Activated CD4-positive, alpha-beta T cell treated with anti-CD3 and anti-CD28 coated beads for 36 hours (primary cell): ENCODE measurements at regions not wholly inside any gene's neighbourhood (a gene's known extent, or its start where the extent isn't known, plus 50 kb on each side); places are given as distances from the start of the nearest gene placed in this dataset.

Experiments used
- ATAC-seq: fragments of 200-7000 bp; cut with Tn5 transposase; one replicate; pipeline ENCODE4 v1.10.0; 2021; ENCODE audit warnings: mild to moderate bottlenecking, moderate library complexity
- CTCF ChIA-PET: fragments of 350-600 bp; sonication (Branson Sonifier 250); formaldehyde crosslinking; loops from one replicate; lab custom pipeline; 2021; ENCODE audit warnings: antibody characterized with exemption; lab: Charles Lee
- POLR2A ChIA-PET: fragments of 350-600 bp; sonication (Branson Sonifier 250); formaldehyde crosslinking; loops from one replicate; lab custom pipeline; 2021; ENCODE audit warnings: antibody characterized with exemption, inconsistent platforms; lab: Charles Lee
- DNase-seq: peaks from one replicate; pipeline ENCODE4 v3.0.0-alpha.2; 2020
- H3K27ac Mint-ChIP-seq: one replicate; pipeline ENCODE4 v1.8.0; 2021; ENCODE audit warnings: mixed read lengths
- H3K27me3 Mint-ChIP-seq: one replicate; pipeline ENCODE4 v1.8.0; 2021; ENCODE audit warnings: mixed read lengths
- H3K36me3 Mint-ChIP-seq: one replicate; pipeline ENCODE4 v1.8.0; 2021; ENCODE audit warnings: low read depth, mixed read lengths
- H3K4me1 Mint-ChIP-seq: one replicate; pipeline ENCODE4 v1.8.0; 2021; ENCODE audit warnings: mixed read lengths
- H3K4me3 Mint-ChIP-seq: one replicate; pipeline ENCODE4 v1.8.0; 2021; ENCODE audit warnings: mild to moderate bottlenecking, moderate library complexity, mixed read lengths
- H3K9me3 Mint-ChIP-seq: one replicate; pipeline ENCODE4 v1.8.0; 2021; ENCODE audit warnings: low read depth, mixed read lengths
- intact Hi-C, 2 experiments: fragments of 100-400 bp; cut with DNase I in 1 of 2; cut with micrococcal nuclease in 1 of 2; formaldehyde crosslinking; loops; one replicate each; pipeline versions ENCODE4 v1.14.2 to v1.15.1; 2022 to 2024; cut with DNase I, micrococcal nuclease

GRCh38 chr4:136634121-136634520 is 898.2 kb downstream of the PCDH18 start:
- no peak for DNase-seq
- no peak for ATAC-seq
- ChIA-PET CTCF (no interaction called here), POLR2A (no interaction called here)
- H3K27me3 Mint-ChIP-seq = no peaks in the 10 kb centered on the region
- H3K9me3 Mint-ChIP-seq = no peaks in the 10 kb centered on the region
- H3K27ac Mint-ChIP-seq = no peak overlapping the region
- H3K4me3 Mint-ChIP-seq = no peak overlapping the region
- no peaks in the 10 kb centered on the region for H3K4me1 Mint-ChIP-seq
- H3K36me3 Mint-ChIP-seq = no peaks in the 10 kb centered on the region
- intact Hi-C loops = no loop called here

GRCh38 chr4:136599890-136600289 is 932.4 kb downstream of the PCDH18 start:
- Mint-ChIP-seq H3K9me3 (peaks cover 11% of the 10 kb centered on the region), H3K27me3 (no peaks in the 10 kb centered on the region), H3K36me3 (no peaks in the 10 kb centered on the region), H3K27ac (no peak overlapping the region), H3K4me3 (no peak overlapping the region), H3K4me1 (no peaks in the 10 kb centered on the region)
- ATAC-seq (no peak), DNase-seq (no peak)
- ChIA-PET CTCF (interaction anchor here (0.6 kb wide), 1 partner anchor 21 kb away, joined by 3 read pairs; no protein-coding TSS in a partner anchor), POLR2A (no interaction called here)
- intact Hi-C loops = no loop called here

GRCh38 chr4:136590440-136590839 is 941.9 kb downstream of the PCDH18 start:
- H3K4me1 Mint-ChIP-seq = no peaks in the 10 kb centered on the region
- intact Hi-C loops = no loop called here
- H3K9me3 Mint-ChIP-seq = peaks cover 2% of the 10 kb centered on the region
- H3K36me3 Mint-ChIP-seq = no peaks in the 10 kb centered on the region
- H3K27me3 Mint-ChIP-seq = no peaks in the 10 kb centered on the region
- H3K27ac Mint-ChIP-seq = no peak overlapping the region
- H3K4me3 Mint-ChIP-seq = no peak overlapping the region
- ChIA-PET CTCF (no interaction called here), POLR2A (no interaction called here)
- DNase-seq (no peak), ATAC-seq (no peak)

- ChIA-PET CTCF (no interaction called here), POLR2A (no interaction called here)
- H3K27me3 Mint-ChIP-seq = no peaks in the 10 kb centered on the region
- H3K4me3 Mint-ChIP-seq = no peak overlapping the region
- no peak for ATAC-seq
- H3K4me1 Mint-ChIP-seq = no peaks in the 10 kb centered on the region
- intact Hi-C loops = no loop called here
- H3K27ac Mint-ChIP-seq = no peak overlapping the region
- DNase-seq = no peak
- no peaks in the 10 kb centered on the region for H3K9me3 Mint-ChIP-seq
- no peaks in the 10 kb centered on the region for H3K36me3 Mint-ChIP-seq
Measured at GRCh38 chr4:136583567-136583966, 948.7 kb downstream of the PCDH18 start.

- ATAC-seq (no peak), DNase-seq (no peak)
- Mint-ChIP-seq H3K27ac (no peak overlapping the region), H3K36me3 (no peaks in the 10 kb centered on the region), H3K4me3 (no peak overlapping the region), H3K9me3 (no peaks in the 10 kb centered on the region), H3K4me1 (no peaks in the 10 kb centered on the region), H3K27me3 (no peaks in the 10 kb centered on the region)
- POLR2A ChIA-PET = no interaction called here
- CTCF ChIA-PET = no interaction called here
- intact Hi-C loops = no loop called here
Measured at GRCh38 chr4:136581119-136581518, 951.2 kb downstream of the PCDH18 start.

- H3K36me3 Mint-ChIP-seq = no peaks in the 10 kb centered on the region
- ATAC-seq (no peak), DNase-seq (no peak)
- ChIA-PET POLR2A (no interaction called here), CTCF (no interaction called here)
- no peaks in the 10 kb centered on the region for H3K4me1 Mint-ChIP-seq
- intact Hi-C loops = no loop called here
- H3K4me3 Mint-ChIP-seq = no peak overlapping the region
- no peaks in the 10 kb centered on the region for H3K27me3 Mint-ChIP-seq
- H3K9me3 Mint-ChIP-seq = peaks cover 3% of the 10 kb centered on the region
- no peak overlapping the region for H3K27ac Mint-ChIP-seq
Measured at GRCh38 chr4:136575146-136575545, 957.1 kb downstream of the PCDH18 start.

GRCh38 chr4:136573460-136573859 is 958.8 kb downstream of the PCDH18 start:
- DNase-seq (no peak), ATAC-seq (no peak)
- H3K27ac Mint-ChIP-seq = no peak overlapping the region
- H3K4me3 Mint-ChIP-seq = no peak overlapping the region
- CTCF ChIA-PET = no interaction called here
- POLR2A ChIA-PET = no interaction called here
- intact Hi-C loops = no loop called here
- H3K27me3 Mint-ChIP-seq = no peaks in the 10 kb centered on the region
- H3K4me1 Mint-ChIP-seq = no peaks in the 10 kb centered on the region
- H3K9me3 Mint-ChIP-seq = peaks cover 3% of the 10 kb centered on the region
- H3K36me3 Mint-ChIP-seq = no peaks in the 10 kb centered on the region

GRCh38 chr4:136571315-136571714 is 961.0 kb downstream of the PCDH18 start:
- ChIA-PET CTCF (interaction anchor here (0.7 kb wide), 1 partner anchor 1075 kb away, joined by 3 read pairs; no protein-coding TSS in a partner anchor), POLR2A (no interaction called here)
- ATAC-seq (no peak), DNase-seq (no peak)
- intact Hi-C loops = no loop called here
- H3K36me3 Mint-ChIP-seq = no peaks in the 10 kb centered on the region
- peaks cover 3% of the 10 kb centered on the region for H3K9me3 Mint-ChIP-seq
- H3K4me3 Mint-ChIP-seq = no peak overlapping the region
- no peak overlapping the region for H3K27ac Mint-ChIP-seq
- no peaks in the 10 kb centered on the region for H3K4me1 Mint-ChIP-seq
- H3K27me3 Mint-ChIP-seq = no peaks in the 10 kb centered on the region

GRCh38 chr4:136562834-136563233 is 969.5 kb downstream of the PCDH18 start:
- Mint-ChIP-seq H3K4me1 (no peaks in the 10 kb centered on the region), H3K36me3 (no peaks in the 10 kb centered on the region), H3K4me3 (no peak overlapping the region), H3K27me3 (no peaks in the 10 kb centered on the region), H3K9me3 (peaks cover 2% of the 10 kb centered on the region), H3K27ac (no peak overlapping the region)
- no peak for ATAC-seq
- POLR2A ChIA-PET = no interaction called here
- CTCF ChIA-PET = no interaction called here
- intact Hi-C loops = no loop called here
- no peak for DNase-seq

- Mint-ChIP-seq H3K9me3 (peaks cover 2% of the 10 kb centered on the region), H3K27me3 (no peaks in the 10 kb centered on the region), H3K4me3 (no peak overlapping the region), H3K27ac (no peak overlapping the region), H3K36me3 (no peaks in the 10 kb centered on the region), H3K4me1 (no peaks in the 10 kb centered on the region)
- POLR2A ChIA-PET = no interaction called here
- intact Hi-C loops = no loop called here
- DNase-seq = no peak
- CTCF ChIA-PET = no interaction called here
- no peak for ATAC-seq
Measured at GRCh38 chr4:136558940-136559494, 973.3 kb downstream of the PCDH18 start.

GRCh38 chr4:136557396-136557795 is 974.9 kb downstream of the PCDH18 start:
- H3K4me1 Mint-ChIP-seq = no peaks in the 10 kb centered on the region
- peaks cover 5% of the 10 kb centered on the region for H3K9me3 Mint-ChIP-seq
- no peaks in the 10 kb centered on the region for H3K36me3 Mint-ChIP-seq
- no peak for DNase-seq
- no peak for ATAC-seq
- no peak overlapping the region for H3K4me3 Mint-ChIP-seq
- intact Hi-C loops = no loop called here
- POLR2A ChIA-PET = interaction anchor here (0.7 kb wide), 1 partner anchor 453 kb away, joined by 3 read pairs; no protein-coding TSS in a partner anchor
- no peaks in the 10 kb centered on the region for H3K27me3 Mint-ChIP-seq
- no peak overlapping the region for H3K27ac Mint-ChIP-seq
- CTCF ChIA-PET = no interaction called here

- no peaks in the 10 kb centered on the region for H3K27me3 Mint-ChIP-seq
- no peaks in the 10 kb centered on the region for H3K4me1 Mint-ChIP-seq
- DNase-seq (no peak), ATAC-seq (no peak)
- intact Hi-C loops = no loop called here
- CTCF ChIA-PET = no interaction called here
- H3K36me3 Mint-ChIP-seq = no peaks in the 10 kb centered on the region
- POLR2A ChIA-PET = no interaction called here
- H3K4me3 Mint-ChIP-seq = no peak overlapping the region
- peaks cover 11% of the 10 kb centered on the region for H3K9me3 Mint-ChIP-seq
- H3K27ac Mint-ChIP-seq = no peak overlapping the region
Measured at GRCh38 chr4:136554033-136554432, 978.3 kb downstream of the PCDH18 start.
